ENCODE measurements at regions not wholly inside any gene's neighbourhood (a gene's known extent, or its start where the extent isn't known, plus 50 kb on each side); places are given as distances from the start of the nearest gene placed in this dataset.

DNA sequence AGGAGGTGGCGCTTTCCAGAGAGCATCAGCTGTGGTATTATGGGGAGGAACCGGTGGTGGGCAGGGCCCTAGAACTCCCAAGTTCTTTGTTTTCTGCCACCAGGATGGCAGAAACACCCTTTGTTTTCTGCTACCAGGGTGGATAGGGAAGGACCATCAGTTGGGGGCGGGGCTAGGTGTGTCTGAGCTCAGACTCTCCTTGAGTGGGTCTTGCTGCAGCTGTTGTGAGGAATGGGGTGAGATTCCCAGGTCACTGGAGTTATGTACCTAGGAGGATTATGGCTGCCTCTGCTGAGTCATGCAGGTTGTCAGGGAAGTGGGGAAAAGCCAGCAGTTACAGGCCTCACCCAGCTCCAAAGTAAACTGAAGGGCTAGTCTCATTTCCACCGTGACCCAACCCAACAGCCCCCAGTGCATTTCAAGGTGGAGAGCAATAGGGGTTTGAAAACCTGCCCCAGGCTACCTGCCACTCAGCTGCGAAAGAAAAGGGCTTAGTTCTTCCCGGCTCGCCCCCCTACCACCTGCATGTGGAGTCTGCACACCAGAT, 167.8 kb upstream of the FAM241A start:
- Histone ChIP-seq H3K23ac (ENCODE audit: insufficient read length) (no peak overlapping the region), H2AK5ac (ENCODE audit: low read depth, low read length) (no peak overlapping the region), H2AFZ (ENCODE audit: low read length) (no peak overlapping the region), H3K14ac (ENCODE audit: insufficient read length) (no peak overlapping the region), H3K4me1 (replicated peaks in 1 of 4; ENCODE audit: control insufficient read depth in 3 of 4, insufficient read depth in 4 of 4, low read length in 3 of 4) (no peaks in the 10 kb centered on the region), H3K4me2 (ENCODE audit: insufficient read depth in 1 of 2, low read depth in 2 of 2, low read length in 2 of 2) (no peak overlapping the region), H3K18ac (ENCODE audit: extremely low read depth, low read length) (no peak overlapping the region), H4K8ac (ENCODE audit: extremely low read depth, insufficient read depth, low read length) (no peak overlapping the region), H3K36me3 (ENCODE audit: control insufficient read depth in 2 of 4, insufficient read depth in 4 of 4, low read length in 3 of 4) (no peaks in the 10 kb centered on the region), H3K4me3 (ENCODE audit: extremely low read depth in 1 of 4, insufficient read depth in 2 of 4, low read depth in 3 of 4, low read length in 4 of 4) (no peak overlapping the region), H3K9me3 (ENCODE audit: insufficient read depth in 2 of 2, low read depth in 1 of 2, low read length in 1 of 2) (no peaks in the 10 kb centered on the region), H3K79me2 (ENCODE audit: control insufficient read depth in 1 of 2, insufficient read depth in 2 of 2, low read length in 2 of 2) (no peaks in the 10 kb centered on the region), H2BK120ac (replicated peaks; ENCODE audit: low read depth, low read length) (no peak overlapping the region), H3K23me2 (ENCODE audit: low read depth, low read length) (no peaks in the 10 kb centered on the region), H3K27me3 (replicated peaks in 1 of 4; ENCODE audit: control insufficient read depth in 3 of 4, extremely low read depth in 1 of 4, insufficient read depth in 3 of 4, low read length in 3 of 4) (no peaks in the 10 kb centered on the region), H2BK20ac (ENCODE audit: low read length) (no peak overlapping the region), H2BK15ac (ENCODE audit: low read length) (no peak overlapping the region), H3K27ac (ENCODE audit: low read depth, low read length) (no peak overlapping the region), H4K91ac (replicated peaks; ENCODE audit: insufficient read length, low read length) (no peak overlapping the region), H3K9ac (replicated peaks in 1 of 4; ENCODE audit: extremely low read depth in 1 of 4, low read depth in 3 of 4, low read length in 3 of 4) (no peak overlapping the region), H3K4ac (replicated peaks; ENCODE audit: insufficient read length, low read depth, low read length) (no peak overlapping the region), H3K56ac (replicated peaks; ENCODE audit: insufficient read length, low read depth, low read length) (no peak overlapping the region), H4K5ac (ENCODE audit: insufficient read length, low read depth, low read length) (no peak overlapping the region), H4K20me1 (replicated peaks in 1 of 2; ENCODE audit: control insufficient read depth in 1 of 2, insufficient read depth in 2 of 2, low read length in 2 of 2) (no peaks in the 10 kb centered on the region), H3K79me1 (ENCODE audit: low read depth, low read length) (no peaks in the 10 kb centered on the region), H2BK12ac (ENCODE audit: low read depth, low read length) (no peak overlapping the region), H2BK5ac (ENCODE audit: low read depth, low read length) (no peak overlapping the region)
- POLR2A ChIA-PET (ENCODE audit: partially characterized antibody), result interaction anchor here (1.0 kb wide), 1 partner anchor 9 kb away, joined by 3 read pairs; no protein-coding TSS in a partner anchor
- no peak for FAIRE-seq
- WGBS, 2 experiments (ENCODE audit: extremely low coverage in 1 of 2, insufficient coverage in 1 of 2, insufficient read length in 1 of 2, insufficient replicate concordance in 2 of 2, low coverage in 1 of 2, low lambda C conversion rate in 2 of 2, missing lambda C conversion rate in 1 of 2), result 99% methylated on average over 7 of the region's 7 CpGs; no CpG with 5 or more reads in 1 of the 2 experiments
- no peak for DNase-seq (ENCODE audit: low read depth in 1 of 2, low spot score in 2 of 2)
- CTCF ChIA-PET (ENCODE audit: partially characterized antibody), result interaction anchor here (1.2 to 2.0 kb wide), 3 partner anchors 33 to 336 kb away, joined by 3 to 4 read pairs (median 4); no protein-coding TSS in a partner anchor
- TF ChIP-seq, protein P1, sequence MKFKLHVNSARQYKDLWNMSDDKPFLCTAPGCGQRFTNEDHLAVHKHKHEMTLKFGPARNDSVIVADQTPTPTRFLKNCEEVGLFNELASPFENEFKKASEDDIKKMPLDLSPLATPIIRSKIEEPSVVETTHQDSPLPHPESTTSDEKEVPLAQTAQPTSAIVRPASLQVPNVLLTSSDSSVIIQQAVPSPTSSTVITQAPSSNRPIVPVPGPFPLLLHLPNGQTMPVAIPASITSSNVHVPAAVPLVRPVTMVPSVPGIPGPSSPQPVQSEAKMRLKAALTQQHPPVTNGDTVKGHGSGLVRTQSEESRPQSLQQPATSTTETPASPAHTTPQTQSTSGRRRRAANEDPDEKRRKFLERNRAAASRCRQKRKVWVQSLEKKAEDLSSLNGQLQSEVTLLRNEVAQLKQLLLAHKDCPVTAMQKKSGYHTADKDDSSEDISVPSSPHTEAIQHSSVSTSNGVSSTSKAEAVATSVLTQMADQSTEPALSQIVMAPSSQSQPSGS (IDR thresholded peaks at IDR 0.05; ENCODE audit: low read length), result no peak
- no peak for TF ChIP-seq RNF2 (IDR thresholded peaks at IDR 0.05; ENCODE audit: borderline replicate concordance, low read depth, low read length, missing control alignments, poor library complexity, severe bottlenecking)
- no peak for TF ChIP-seq SP1 (IDR thresholded peaks at IDR 0.05; ENCODE audit: low read depth, low read length)
- no peak for TF ChIP-seq PHF8 (conservative IDR thresholded peaks at IDR 0.05; ENCODE audit: low read depth, low read length)
- no peak for TF ChIP-seq BRCA1 (IDR thresholded peaks at IDR 0.05; ENCODE audit: low read depth, low read length)
- TF ChIP-seq CTBP2 (IDR thresholded peaks at IDR 0.05; ENCODE audit: borderline replicate concordance, insufficient read depth, insufficient read length, low read length), result no peak
- TF ChIP-seq SIRT6 (IDR thresholded peaks at IDR 0.05; ENCODE audit: low read length), result no peak
- TF ChIP-seq RFX5 (IDR thresholded peaks at IDR 0.05; ENCODE audit: borderline replicate concordance, low read depth, low read length), result no peak
- TF ChIP-seq CHD1 (IDR thresholded peaks at IDR 0.05; ENCODE audit: low read depth, low read length), result no peak
- no peak for TF ChIP-seq CHD2 (IDR thresholded peaks at IDR 0.05; ENCODE audit: low read length)
- TF ChIP-seq CBX8 (IDR thresholded peaks at IDR 0.05; ENCODE audit: borderline replicate concordance, low read depth, low read length), result no peak
